ENCODE measurements at regions not wholly inside any gene's neighbourhood (a gene's known extent, or its start where the extent isn't known, plus 50 kb on each side); places are given as distances from the start of the nearest gene placed in this dataset.

DNA sequence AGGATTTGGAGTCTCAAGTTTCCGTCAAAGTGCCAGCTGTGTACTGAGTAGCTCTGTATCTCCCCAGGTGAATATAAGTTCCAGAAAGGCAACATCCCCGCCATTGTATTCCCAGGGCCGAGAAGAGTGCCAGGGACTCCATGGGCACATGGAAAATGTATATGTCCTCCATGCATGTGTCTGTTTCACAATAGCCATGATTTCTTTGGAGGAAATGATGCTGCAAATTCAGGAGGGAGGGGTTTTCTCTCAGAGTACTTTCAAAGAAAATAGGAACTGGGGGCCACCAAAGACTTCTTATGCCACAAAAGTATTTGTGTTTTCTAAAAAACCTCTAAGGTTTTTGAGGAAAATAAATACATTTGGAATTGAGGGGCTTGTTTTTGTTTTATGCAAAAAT, 524.6 kb downstream of the BNC2 start:
- no peaks in the 10 kb centered on the region for H3K36me3 ChIP-seq
- no peak overlapping the region for H3K4me3 ChIP-seq (ENCODE audit: low read depth in 1 of 2, low read length in 1 of 2)
- H3K27ac ChIP-seq: no peak overlapping the region
- TF ChIP-seq, protein P1, sequence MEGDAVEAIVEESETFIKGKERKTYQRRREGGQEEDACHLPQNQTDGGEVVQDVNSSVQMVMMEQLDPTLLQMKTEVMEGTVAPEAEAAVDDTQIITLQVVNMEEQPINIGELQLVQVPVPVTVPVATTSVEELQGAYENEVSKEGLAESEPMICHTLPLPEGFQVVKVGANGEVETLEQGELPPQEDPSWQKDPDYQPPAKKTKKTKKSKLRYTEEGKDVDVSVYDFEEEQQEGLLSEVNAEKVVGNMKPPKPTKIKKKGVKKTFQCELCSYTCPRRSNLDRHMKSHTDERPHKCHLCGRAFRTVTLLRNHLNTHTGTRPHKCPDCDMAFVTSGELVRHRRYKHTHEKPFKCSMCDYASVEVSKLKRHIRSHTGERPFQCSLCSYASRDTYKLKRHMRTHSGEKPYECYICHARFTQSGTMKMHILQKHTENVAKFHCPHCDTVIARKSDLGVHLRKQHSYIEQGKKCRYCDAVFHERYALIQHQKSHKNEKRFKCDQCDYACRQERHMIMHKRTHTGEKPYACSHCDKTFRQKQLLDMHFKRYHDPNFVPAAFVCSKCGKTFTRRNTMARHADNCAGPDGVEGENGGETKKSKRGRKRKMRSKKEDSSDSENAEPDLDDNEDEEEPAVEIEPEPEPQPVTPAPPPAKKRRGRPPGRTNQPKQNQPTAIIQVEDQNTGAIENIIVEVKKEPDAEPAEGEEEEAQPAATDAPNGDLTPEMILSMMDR (IDR thresholded peaks at IDR 0.05): no peak
- no peaks in the 10 kb centered on the region for H3K9me3 ChIP-seq
- no peaks in the 10 kb centered on the region for H3K4me1 ChIP-seq (ENCODE audit: control insufficient read depth in 1 of 2, insufficient read depth in 1 of 2, low read depth in 1 of 2, low read length in 1 of 2)
- H3K27me3 ChIP-seq: no peaks in the 10 kb centered on the region

GRCh38 chr9:16347886-16348285, 522.6 kb downstream of the BNC2 start:
- Histone ChIP-seq H3K27me3 (no peaks in the 10 kb centered on the region), H3K27ac (no peak overlapping the region), H3K4me1 (ENCODE audit: control insufficient read depth in 1 of 2, insufficient read depth in 1 of 2, low read depth in 1 of 2, low read length in 1 of 2) (no peaks in the 10 kb centered on the region), H3K4me3 (ENCODE audit: low read depth in 1 of 2, low read length in 1 of 2) (no peak overlapping the region), H3K9me3 (no peaks in the 10 kb centered on the region), H3K36me3 (no peaks in the 10 kb centered on the region)
- TF ChIP-seq, protein P1 (IDR thresholded peaks at IDR 0.05): no peak

- H3K27ac ChIP-seq: no peak overlapping the region
- no peaks in the 10 kb centered on the region for H3K9me3 ChIP-seq
- no peak overlapping the region for H3K4me3 ChIP-seq (ENCODE audit: low read depth in 1 of 2, low read length in 1 of 2)
- no peaks in the 10 kb centered on the region for H3K4me1 ChIP-seq (ENCODE audit: control insufficient read depth in 1 of 2, insufficient read depth in 1 of 2, low read depth in 1 of 2, low read length in 1 of 2)
- TF ChIP-seq, protein P1 (IDR thresholded peaks at IDR 0.05): no peak
- no peaks in the 10 kb centered on the region for H3K36me3 ChIP-seq
- H3K27me3 ChIP-seq: no peaks in the 10 kb centered on the region
Measured at GRCh38 chr9:16348531-16348930, 521.9 kb downstream of the BNC2 start.

GRCh38 chr9:16352251-16352650, 518.2 kb downstream of the BNC2 start:
- Histone ChIP-seq H3K4me1 (ENCODE audit: control insufficient read depth in 1 of 2, insufficient read depth in 1 of 2, low read depth in 1 of 2, low read length in 1 of 2) (no peaks in the 10 kb centered on the region), H3K4me3 (ENCODE audit: low read depth in 1 of 2, low read length in 1 of 2) (no peak overlapping the region), H3K27ac (no peak overlapping the region), H3K36me3 (no peaks in the 10 kb centered on the region), H3K9me3 (no peaks in the 10 kb centered on the region), H3K27me3 (no peaks in the 10 kb centered on the region)
- TF ChIP-seq, protein P1 (IDR thresholded peaks at IDR 0.05): no peak

DNA sequence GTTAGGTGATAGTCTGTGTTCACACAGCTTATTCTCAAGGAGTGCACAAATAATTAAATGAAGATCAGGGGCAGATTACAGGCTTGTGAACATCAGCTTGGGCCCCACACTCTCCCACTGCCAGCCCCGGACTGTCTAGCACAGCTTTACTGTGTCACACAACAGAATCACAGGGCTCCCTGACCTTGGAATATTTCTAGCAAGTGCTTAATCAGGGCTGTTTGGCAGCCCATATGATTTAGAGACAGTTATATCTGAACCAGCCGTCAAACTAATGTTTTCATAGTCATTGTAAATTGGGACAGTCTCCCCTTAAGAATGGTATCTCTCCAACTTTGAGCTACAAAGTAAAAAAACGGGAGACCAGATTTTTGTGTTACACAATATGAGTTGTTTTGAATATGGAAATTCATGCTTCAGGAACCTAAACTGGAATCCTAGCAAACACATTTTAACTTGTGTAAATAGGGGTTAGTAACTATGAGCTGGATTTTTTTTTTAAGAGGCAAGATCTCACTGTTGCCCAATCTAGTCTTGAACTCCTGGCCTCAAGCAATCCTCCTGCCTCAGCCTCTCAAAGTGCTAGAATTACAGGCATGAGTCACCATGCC, 517.6 kb downstream of the BNC2 start:
- Histone ChIP-seq H3K9me3 (no peaks in the 10 kb centered on the region), H3K27me3 (no peaks in the 10 kb centered on the region), H3K4me1 (ENCODE audit: control insufficient read depth in 1 of 2, insufficient read depth in 1 of 2, low read depth in 1 of 2, low read length in 1 of 2) (no peaks in the 10 kb centered on the region), H3K4me3 (ENCODE audit: low read depth in 1 of 2, low read length in 1 of 2) (no peak overlapping the region), H3K27ac (no peak overlapping the region), H3K36me3 (no peaks in the 10 kb centered on the region)
- TF ChIP-seq, protein P1 (IDR thresholded peaks at IDR 0.05): no peak

Data from neutrophil (primary cell).